Activated gamma-delta T cell (primary cell): ENCODE measurements at regions not wholly inside any gene's neighbourhood (a gene's known extent, or its start where the extent isn't known, plus 50 kb on each side); places are given as distances from the start of the nearest gene placed in this dataset.

Experiments
- DNase-seq: peaks from one replicate; lab custom pipeline; 2025; lab: John Stamatoyannopoulos, UW

GRCh38 chr5:124466011-124466410 is 280.4 kb downstream of the ZNF608 start:
- DNase-seq: no peak

GRCh38 chr5:124463851-124464250 is 282.6 kb downstream of the ZNF608 start:
- no peak for DNase-seq

GRCh38 chr5:124462751-124463150 is 283.7 kb downstream of the ZNF608 start:
- no peak for DNase-seq

GRCh38 chr5:124461941-124462340 is 284.5 kb downstream of the ZNF608 start:
- DNase-seq: no peak

- no peak for DNase-seq
These were observed 285.3 kb downstream of the ZNF608 start for GRCh38 chr5:124461157-124461556.

- no peak for DNase-seq
These were observed 285.8 kb downstream of the ZNF608 start for GRCh38 chr5:124460642-124461041.

GRCh38 chr5:124459984-124460383 is 286.5 kb downstream of the ZNF608 start:
- DNase-seq: no peak

GRCh38 chr5:124457901-124458300 is 288.5 kb downstream of the ZNF608 start:
- DNase-seq: no peak

- DNase-seq: no peak
These were observed 289.3 kb downstream of the ZNF608 start for GRCh38 chr5:124457101-124457500.

GRCh38 chr5:124456249-124456648 is 290.2 kb downstream of the ZNF608 start:
- DNase-seq: no peak

GRCh38 chr5:124454081-124454480 is 292.4 kb downstream of the ZNF608 start:
- DNase-seq: no peak

- no peak for DNase-seq
These were observed 293.0 kb downstream of the ZNF608 start for GRCh38 chr5:124453221-124454051.

- no peak for DNase-seq
These were observed 294.0 kb downstream of the ZNF608 start for GRCh38 chr5:124452412-124452811.

- no peak for DNase-seq
These were observed 294.6 kb downstream of the ZNF608 start for GRCh38 chr5:124451721-124452383.

GRCh38 chr5:124446120-124446519 is 300.3 kb downstream of the ZNF608 start:
- DNase-seq: no peak

GRCh38 chr5:124445070-124445619 is 301.3 kb downstream of the ZNF608 start:
- no peak for DNase-seq

- no peak for DNase-seq
These were observed 302.2 kb downstream of the ZNF608 start for GRCh38 chr5:124444147-124444775.

- no peak for DNase-seq
These were observed 306.0 kb downstream of the ZNF608 start for GRCh38 chr5:124440471-124440870.

- no peak for DNase-seq
These were observed 306.8 kb downstream of the ZNF608 start for GRCh38 chr5:124439609-124440008.

GRCh38 chr5:124438903-124439281 is 307.5 kb downstream of the ZNF608 start:
- no peak for DNase-seq

- DNase-seq: no peak
These were observed 308.2 kb downstream of the ZNF608 start for GRCh38 chr5:124438026-124438902.

- DNase-seq: no peak
These were observed 310.1 kb downstream of the ZNF608 start for GRCh38 chr5:124436294-124436693.
